ENCODE measurements at regions not wholly inside any gene's neighbourhood (a gene's known extent, or its start where the extent isn't known, plus 50 kb on each side); places are given as distances from the start of the nearest gene placed in this dataset.

GRCh38 chr5:91225848-91226686 is 157.1 kb downstream of the ARRDC3 start:
- Mint-ChIP-seq H3K36me3 (ENCODE audit: low read depth) (no peaks in the 10 kb centered on the region), H3K9me3 (no peaks in the 10 kb centered on the region; the same call in 1 of the 2 replicates), H3K27ac (no peak overlapping the region), H3K27me3 (ENCODE audit: insufficient read depth) (no peaks in the 10 kb centered on the region), H3K4me1 (ENCODE audit: low read depth) (peaks cover 26% of the 10 kb centered on the region), H3K4me3 (no peak overlapping the region)
- TF ChIP-seq CTCF (IDR thresholded peaks at IDR 0.05), result peak; percentile 39; the same call in 1 of the 2 replicates
- no peak for DNase-seq

- Mint-ChIP-seq H3K27ac (no peak overlapping the region), H3K4me3 (no peak overlapping the region), H3K27me3 (ENCODE audit: insufficient read depth) (no peaks in the 10 kb centered on the region), H3K4me1 (ENCODE audit: low read depth) (peaks cover 29% of the 10 kb centered on the region), H3K9me3 (no peaks in the 10 kb centered on the region; the same call in 1 of the 2 replicates), H3K36me3 (ENCODE audit: low read depth) (no peaks in the 10 kb centered on the region)
- no peak for TF ChIP-seq CTCF (IDR thresholded peaks at IDR 0.05)
- no peak for DNase-seq
Observed at GRCh38 chr5:91224969-91225368, 158.1 kb downstream of the ARRDC3 start.

GRCh38 chr5:91224456-91224855 is 158.7 kb downstream of the ARRDC3 start:
- Mint-ChIP-seq H3K27ac (no peak overlapping the region), H3K4me3 (no peak overlapping the region), H3K36me3 (ENCODE audit: low read depth) (no peaks in the 10 kb centered on the region), H3K9me3 (no peaks in the 10 kb centered on the region; the same call in 1 of the 2 replicates), H3K27me3 (ENCODE audit: insufficient read depth) (no peaks in the 10 kb centered on the region), H3K4me1 (ENCODE audit: low read depth) (peaks cover 34% of the 10 kb centered on the region)
- peak; percentile 20 for DNase-seq
- TF ChIP-seq CTCF (IDR thresholded peaks at IDR 0.05), result no peak

- no peak for TF ChIP-seq CTCF (IDR thresholded peaks at IDR 0.05)
- H3K36me3 Mint-ChIP-seq (ENCODE audit: low read depth), result no peaks in the 10 kb centered on the region
- no peaks in the 10 kb centered on the region for H3K9me3 Mint-ChIP-seq
- H3K27ac Mint-ChIP-seq, result no peak overlapping the region
- H3K4me1 Mint-ChIP-seq (ENCODE audit: low read depth), result peaks cover 40% of the 10 kb centered on the region
- peak; percentile 11 for DNase-seq
- H3K4me3 Mint-ChIP-seq, result no peak overlapping the region
- H3K27me3 Mint-ChIP-seq (ENCODE audit: insufficient read depth), result no peaks in the 10 kb centered on the region
Observed at GRCh38 chr5:91223886-91224285, 159.2 kb downstream of the ARRDC3 start.

GRCh38 chr5:91222482-91222881 is 160.6 kb downstream of the ARRDC3 start:
- Mint-ChIP-seq H3K4me1 (ENCODE audit: low read depth) (peaks cover 48% of the 10 kb centered on the region), H3K4me3 (no peak overlapping the region), H3K27ac (no peak overlapping the region), H3K27me3 (ENCODE audit: insufficient read depth) (no peaks in the 10 kb centered on the region), H3K9me3 (no peaks in the 10 kb centered on the region), H3K36me3 (ENCODE audit: low read depth) (no peaks in the 10 kb centered on the region)
- no peak for DNase-seq
- no peak for TF ChIP-seq CTCF (IDR thresholded peaks at IDR 0.05)
